Loucy (cell line): ENCODE measurements at regions not wholly inside any gene's neighbourhood (a gene's known extent, or its start where the extent isn't known, plus 50 kb on each side); places are given as distances from the start of the nearest gene placed in this dataset.

Source experiments
- CTCF ChIP-seq: fragments of 200-600 bp; sonication (generic); conservative IDR thresholded peaks from 2 replicates; pipeline ENCODE4 v1.5.1; 2014; ENCODE audit warnings: mild to moderate bottlenecking, antibody characterized with exemption, low read length
- EZH2phosphoT487 ChIP-seq: fragments of 200-600 bp; IDR thresholded peaks from 2 replicates; pipeline ENCODE4 v1.6.1; 2018; ENCODE audit warnings: antibody characterized with exemption, mild to moderate bottlenecking, moderate library complexity, borderline replicate concordance

GRCh38 chr7:73952266-73952665 is 75.7 kb upstream of the ELN start:
- no peak for TF ChIP-seq CTCF
- TF ChIP-seq EZH2phosphoT487 = no peak
